GM12874 (cell line): ENCODE measurements at regions not wholly inside any gene's neighbourhood (a gene's known extent, or its start where the extent isn't known, plus 50 kb on each side); places are given as distances from the start of the nearest gene placed in this dataset.

Experiments
- TF ChIP-seq, protein P1 (sequence below): IDR thresholded peaks from 2 replicates; pipeline ENCODE4 v1.5.1; 2011; ENCODE audit warnings: low read depth, mild to moderate bottlenecking, control low read depth, low read length, moderate library complexity; ENCODE audit not compliant: insufficient read depth

DNA sequence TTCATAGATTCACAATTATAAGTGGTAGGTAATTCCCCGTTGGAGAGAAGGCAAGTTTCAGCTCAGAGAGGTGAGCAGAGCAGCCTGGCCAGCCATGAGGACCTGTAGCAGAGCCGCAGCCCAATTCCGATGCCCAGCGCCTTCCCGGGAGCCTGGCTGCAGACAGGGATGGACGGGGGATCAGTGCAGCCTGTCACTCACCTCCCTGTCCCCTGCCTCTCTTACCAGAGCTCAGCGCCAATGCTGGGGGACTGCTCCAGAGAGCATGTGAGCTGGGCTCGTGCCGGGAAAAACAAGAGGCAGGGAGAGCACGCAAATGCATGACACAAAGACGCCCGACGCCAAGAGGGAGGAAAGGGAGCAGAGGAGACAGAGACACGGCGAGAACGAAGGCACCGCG is 231.9 kb downstream of the BCL11B start:
- TF ChIP-seq, protein P1, sequence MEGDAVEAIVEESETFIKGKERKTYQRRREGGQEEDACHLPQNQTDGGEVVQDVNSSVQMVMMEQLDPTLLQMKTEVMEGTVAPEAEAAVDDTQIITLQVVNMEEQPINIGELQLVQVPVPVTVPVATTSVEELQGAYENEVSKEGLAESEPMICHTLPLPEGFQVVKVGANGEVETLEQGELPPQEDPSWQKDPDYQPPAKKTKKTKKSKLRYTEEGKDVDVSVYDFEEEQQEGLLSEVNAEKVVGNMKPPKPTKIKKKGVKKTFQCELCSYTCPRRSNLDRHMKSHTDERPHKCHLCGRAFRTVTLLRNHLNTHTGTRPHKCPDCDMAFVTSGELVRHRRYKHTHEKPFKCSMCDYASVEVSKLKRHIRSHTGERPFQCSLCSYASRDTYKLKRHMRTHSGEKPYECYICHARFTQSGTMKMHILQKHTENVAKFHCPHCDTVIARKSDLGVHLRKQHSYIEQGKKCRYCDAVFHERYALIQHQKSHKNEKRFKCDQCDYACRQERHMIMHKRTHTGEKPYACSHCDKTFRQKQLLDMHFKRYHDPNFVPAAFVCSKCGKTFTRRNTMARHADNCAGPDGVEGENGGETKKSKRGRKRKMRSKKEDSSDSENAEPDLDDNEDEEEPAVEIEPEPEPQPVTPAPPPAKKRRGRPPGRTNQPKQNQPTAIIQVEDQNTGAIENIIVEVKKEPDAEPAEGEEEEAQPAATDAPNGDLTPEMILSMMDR = no peak

DNA sequence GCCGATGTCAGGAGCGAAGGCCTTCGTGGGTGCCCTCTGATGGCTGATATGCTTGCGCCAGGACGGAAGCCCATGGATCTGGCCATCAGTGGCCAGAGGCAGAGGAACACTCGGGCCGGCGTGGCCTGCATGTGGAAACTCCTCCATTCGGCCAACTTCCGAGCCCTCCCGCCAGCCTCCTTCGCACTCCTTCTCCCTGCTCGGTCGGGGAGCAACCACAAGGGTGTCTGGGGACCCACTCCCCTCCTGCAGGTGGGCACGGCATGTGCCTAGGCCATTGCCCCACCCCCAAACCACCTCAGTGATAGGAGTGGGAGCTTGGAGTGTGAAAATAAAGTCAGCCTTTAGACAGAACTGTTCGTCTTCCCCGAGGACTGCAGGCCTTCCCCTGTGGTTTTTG is 231.3 kb downstream of the BCL11B start:
- TF ChIP-seq, protein P1 = no peak

DNA sequence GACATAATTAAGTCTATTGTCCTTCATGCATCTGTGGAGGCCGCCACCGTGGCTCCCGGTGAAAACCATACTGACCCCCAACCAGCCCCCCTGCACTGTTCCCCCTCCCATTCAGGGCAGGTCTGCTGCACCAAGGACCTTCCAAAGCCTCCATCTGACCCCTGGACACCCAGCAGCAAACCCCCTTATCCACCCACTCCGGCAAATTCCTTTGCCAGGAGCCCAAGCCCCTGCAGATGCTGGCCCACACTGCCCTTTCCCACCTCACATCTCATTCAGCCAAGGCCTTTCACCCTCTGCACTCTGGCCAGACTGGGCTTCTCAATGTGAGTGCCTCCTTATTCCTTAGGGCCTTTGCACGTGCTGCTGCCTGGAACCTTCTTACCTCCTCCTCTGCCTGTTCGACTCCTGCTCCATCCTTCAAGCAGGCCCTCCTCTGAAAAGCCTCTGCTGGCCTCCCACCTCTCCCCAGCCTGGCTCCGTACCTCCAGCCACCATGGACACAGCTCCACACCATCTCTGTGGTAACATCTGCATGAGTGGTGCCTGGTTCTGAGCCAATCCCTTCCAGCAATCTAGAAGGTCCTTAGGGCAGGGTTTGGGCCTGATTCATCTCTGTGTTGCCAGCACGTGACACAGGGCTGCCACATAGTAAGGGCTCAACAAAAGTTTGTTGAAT is 230.7 kb downstream of the BCL11B start:
- TF ChIP-seq, protein P1 = no peak

DNA sequence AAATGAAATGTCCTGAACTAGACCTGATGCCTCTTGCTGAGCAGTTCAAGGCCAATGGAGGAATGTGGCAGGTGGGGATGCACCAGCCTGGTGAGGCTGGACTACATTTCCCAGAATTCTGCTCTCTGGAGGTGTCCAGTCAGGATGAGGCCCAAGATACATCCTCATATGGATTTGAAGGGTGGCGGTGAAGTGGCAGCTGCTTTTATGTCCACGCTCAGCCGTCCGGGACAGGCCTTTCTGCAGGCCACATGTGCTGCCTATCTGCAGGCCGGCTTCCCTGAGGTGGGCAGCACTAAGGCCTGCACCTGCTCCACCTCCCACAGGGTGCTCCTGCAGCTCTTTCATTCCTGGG is 230.2 kb downstream of the BCL11B start:
- TF ChIP-seq, protein P1 = no peak

DNA sequence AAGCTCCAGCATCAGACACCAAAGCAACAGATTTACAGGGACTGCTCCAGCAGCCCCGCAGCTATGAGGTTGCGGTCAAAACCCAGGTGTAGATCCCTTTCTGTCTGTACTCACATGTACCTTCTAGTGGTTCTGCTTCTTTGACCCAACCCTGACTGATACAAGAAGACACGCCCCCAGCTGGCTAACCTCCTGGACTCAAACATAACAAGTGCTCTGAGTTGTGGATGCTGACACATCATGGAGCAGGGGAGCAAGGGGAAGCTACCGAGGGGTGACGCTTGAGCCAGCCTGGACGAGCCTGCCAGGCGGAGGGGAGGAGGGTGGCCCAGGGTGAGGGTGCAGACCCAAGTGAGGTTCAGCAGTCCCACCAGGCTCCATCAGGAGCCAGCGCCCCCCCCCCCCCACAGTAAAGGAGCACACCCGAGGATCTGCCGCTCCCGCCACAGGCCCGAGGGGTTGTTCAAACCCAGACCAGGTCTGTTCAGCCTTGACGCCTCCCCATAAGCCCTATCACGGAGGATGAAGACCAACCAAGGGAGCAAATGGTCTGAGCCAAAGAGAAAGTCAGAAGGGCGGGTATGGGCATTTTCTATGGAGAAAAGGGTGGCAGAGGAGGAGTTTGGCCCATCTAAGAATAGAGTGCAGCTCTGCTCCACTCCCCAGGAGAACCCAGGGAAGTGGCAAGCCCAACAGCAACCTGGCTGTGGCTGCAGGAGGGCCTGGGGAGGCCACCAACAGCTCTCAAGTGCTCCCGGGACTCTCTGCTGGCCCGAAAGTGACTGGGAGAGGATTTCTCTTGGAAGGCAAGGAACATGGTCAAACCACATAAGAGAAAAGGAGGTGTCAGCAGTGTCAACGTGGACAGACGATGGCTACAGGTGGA is 229.4 kb downstream of the BCL11B start:
- TF ChIP-seq, protein P1 = no peak

DNA sequence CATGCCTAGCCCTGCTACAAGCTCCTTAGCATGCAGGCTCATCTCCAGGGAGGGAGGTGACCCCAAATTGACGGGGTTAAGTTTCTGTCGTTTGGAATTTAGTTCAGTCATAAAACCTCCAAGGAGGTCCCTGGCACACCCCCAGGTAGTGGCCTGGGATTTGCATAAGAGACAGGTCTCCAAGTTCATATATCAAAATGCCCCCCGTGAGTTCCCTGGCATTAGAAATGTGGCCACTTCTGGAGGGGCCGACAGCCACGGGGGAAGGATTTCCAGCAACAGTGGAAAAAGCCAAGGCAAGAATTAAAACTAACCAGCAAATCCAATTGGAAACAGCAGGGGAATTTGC is 228.8 kb downstream of the BCL11B start:
- TF ChIP-seq, protein P1 = no peak

DNA sequence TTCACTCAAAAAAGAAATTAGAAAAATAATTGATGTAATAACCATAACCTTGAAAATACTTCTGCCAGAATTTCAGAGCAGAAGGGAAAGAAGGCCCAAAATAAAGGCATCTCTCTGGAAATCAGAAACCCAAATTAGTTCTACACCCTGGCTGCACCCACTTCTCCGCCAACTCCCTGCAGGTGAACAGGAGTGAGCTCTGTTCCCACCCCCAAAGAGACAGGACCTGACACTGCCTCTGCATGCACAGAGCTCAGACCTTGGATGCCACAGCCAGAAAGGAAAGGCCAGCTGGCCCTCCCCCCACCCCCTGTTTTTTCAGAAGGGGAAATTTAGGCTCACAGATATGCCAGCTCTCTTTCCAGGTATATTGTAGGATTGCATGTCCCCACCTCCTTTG is 228.2 kb downstream of the BCL11B start:
- TF ChIP-seq, protein P1 = no peak
